HG02840 (cell line): ENCODE measurements at regions not wholly inside any gene's neighbourhood (a gene's known extent, or its start where the extent isn't known, plus 50 kb on each side); places are given as distances from the start of the nearest gene placed in this dataset.

Experiments used
- ATAC-seq: cut with Tn5 transposase; IDR thresholded peaks from one replicate; pipeline ENCODE4 v1.9.1; 2021; ENCODE audit warnings: mild to moderate bottlenecking, moderate library complexity, moderate number of reproducible peaks; ENCODE audit not compliant: unreplicated experiment, low FRiP score

DNA sequence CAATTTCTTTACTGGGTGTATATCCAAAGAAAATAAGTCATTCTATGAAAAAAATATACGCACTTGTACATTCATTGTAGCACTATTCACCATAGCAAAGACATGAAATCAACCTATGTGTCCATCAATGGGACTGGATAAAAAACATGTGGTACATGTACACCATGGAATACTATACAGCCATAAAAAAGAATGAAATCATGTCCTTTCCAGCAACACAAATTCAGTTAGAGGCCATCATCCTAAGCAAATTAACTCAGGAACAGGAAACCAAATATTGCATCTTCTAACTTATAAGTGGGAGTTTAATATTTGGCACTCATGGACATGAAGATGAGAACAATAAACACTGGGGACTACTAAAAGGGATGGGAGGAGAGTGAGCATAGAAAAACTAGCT lies 325.7 kb downstream of the TGFB2 start:
- ATAC-seq, result no peak

DNA sequence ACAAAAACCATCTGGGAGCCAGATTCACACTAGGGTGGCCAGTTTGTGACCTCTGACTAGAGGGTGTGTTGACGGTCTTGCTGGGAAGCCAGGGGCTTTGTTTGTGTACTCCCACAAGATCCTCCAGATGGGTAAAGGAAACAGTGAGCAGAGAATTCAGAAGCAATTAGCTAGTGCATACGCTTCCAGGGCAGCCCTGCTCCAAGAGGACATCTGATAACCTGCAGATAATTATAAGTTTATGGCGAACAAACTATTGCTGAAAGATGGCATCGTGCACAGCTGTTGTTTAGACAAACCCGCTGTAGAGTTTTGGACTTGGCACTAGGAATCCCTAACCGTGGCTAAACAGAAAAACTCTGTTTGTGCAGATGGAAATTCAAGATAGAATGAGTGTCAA lies 326.4 kb downstream of the TGFB2 start:
- ATAC-seq, result no peak

DNA sequence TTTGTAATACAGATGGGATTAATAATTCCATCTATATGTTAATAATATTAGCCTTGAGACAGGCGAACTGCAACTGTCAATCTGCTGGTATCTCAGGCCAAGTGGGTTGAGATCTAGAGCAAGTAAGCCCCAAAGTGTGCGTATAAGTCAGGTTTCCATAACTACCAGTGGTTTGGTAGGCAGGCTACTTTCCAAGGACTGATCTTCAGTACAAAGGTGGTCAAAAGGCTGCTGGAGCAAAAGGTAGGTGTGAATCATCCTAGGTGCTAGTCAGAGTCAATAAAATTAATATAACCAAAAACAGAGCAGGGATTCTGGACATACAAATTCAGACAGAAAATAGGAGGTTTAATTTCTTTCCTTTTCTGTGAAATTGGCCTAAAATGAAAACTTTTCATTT lies 328.0 kb downstream of the TGFB2 start:
- no peak for ATAC-seq

DNA sequence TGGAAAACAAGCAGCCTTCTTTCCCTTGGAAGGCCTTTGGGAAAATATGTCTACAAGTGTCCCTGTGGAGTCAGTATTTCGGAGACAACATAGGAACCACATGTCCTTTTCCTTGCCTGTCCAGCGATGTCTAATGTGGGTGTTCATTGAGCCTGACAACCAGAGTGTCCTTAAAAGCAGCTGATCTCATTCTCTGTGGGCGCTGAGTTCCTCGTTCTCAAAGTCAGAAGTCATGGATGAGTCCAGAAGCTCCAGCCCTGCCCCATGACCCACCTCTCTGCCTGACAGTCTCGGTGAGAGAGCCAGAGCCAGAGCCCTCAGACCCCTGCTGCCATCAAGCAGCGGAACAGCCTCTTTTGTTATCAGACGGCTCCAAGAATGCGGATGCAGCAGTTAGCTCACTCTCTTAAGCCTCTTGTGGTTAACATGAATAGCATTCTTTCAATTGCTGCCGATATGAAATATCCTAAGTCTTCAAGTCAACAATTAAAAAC lies 329.2 kb downstream of the TGFB2 start:
- no peak for ATAC-seq

DNA sequence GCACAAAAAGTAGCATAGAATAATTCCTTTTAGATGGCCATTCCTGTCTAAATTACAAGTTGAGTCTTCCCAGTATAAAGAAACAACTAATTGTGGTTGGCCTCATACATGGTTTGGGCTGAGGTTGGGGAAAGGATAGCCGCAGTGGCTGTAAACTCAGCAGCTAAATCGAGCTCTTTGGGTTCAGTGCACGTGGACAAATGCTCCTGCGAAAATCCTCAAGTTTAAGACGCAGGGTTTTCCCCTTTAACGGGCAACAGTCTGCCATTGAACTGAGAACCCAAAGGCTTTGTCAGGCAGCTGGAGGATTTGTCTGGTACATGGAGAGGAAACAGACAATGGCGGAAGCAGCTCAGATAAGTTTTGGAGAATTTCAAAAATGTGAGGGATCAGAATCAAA lies 331.9 kb downstream of the TGFB2 start:
- no peak for ATAC-seq

DNA sequence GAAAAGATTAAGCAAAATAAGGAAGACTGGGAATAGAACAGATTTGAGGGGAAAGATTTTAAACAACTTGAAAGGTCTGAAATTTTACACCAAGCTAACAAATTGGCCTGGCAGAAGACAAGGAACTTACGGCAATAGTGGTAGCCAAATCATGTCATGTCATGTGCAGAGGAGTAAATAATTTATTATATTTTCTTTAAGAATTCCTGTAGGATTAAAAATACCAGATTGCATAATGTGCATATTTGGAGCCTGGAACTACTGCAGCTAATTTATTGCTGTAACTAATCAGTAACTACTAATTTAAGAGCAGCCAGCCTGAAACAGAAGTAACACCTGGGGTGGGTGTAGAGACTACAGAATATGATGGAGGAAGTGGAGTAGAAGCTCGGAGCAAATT lies 334.3 kb downstream of the TGFB2 start:
- no peak for ATAC-seq

DNA sequence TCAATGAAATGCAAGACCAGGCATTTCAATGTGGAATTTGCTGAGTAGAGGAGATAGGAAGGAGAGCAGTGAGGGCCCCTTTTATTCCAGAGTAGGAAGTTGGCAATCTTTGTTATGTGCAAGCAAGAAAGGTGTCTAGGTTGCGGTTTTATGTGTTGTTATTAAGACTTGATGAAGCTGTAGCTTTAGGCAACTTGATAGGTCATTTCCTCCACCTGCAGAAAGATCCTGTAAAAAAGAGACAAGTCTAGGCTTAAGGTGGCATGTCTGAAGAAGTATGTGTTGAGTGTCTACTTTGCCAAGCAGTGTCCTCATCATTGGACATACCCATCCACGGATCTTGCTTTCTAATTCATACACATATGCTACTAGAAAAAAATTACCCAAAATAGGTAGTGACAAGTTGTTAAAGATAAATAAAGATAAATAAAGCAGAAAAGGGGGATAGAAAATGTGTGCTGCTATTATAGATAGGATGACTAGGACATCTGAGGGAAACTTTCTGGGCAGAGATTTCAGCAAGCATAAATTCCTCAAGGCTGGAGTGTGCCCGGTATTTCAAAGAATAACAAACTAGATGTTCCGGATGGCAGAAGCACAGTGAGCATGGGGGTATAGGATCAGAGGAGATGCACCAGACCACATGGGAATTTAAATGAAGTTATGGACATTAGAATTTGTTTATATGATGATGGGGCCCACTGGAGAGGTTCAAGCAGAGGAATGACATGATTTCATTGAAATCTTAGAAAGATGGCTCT lies 335.0 kb downstream of the TGFB2 start:
- ATAC-seq, result no peak

DNA sequence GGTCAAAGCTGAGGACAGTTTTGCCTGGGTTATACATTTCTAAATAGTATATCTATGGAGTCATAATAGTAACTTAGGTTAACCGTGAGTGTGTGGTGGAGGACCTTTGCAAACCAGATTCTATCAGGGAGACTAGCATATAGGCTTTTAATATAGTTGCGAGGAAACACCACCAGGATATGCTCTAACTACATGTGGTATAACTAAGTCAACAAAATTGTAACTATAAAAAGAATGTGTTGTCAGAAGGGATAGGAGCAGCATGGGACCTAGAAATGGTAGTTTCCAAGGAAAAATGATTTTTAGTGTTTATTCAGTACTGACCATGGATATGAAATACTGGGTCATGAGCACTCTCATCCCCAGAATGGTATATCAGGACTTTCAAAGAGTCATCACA lies 338.1 kb downstream of the TGFB2 start:
- ATAC-seq, result no peak

DNA sequence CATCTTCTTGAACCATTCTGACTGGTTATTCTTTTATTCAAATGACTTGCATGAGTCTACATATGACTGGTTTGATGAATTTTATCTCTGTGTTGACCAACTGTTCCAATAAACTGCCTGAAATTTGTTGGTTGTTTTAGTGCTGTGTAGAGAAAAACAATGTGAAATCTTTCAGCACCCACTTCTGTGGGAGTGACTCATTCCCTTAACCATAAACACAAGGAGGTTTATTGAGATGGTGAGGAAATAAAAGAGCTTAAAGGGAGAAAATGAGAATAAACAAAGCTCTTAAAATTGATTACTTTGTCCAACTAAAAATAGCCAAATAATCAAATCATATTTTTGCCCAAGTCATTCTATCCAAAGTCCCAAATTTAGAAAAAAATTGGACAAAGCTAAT lies 341.1 kb downstream of the TGFB2 start:
- no peak for ATAC-seq

DNA sequence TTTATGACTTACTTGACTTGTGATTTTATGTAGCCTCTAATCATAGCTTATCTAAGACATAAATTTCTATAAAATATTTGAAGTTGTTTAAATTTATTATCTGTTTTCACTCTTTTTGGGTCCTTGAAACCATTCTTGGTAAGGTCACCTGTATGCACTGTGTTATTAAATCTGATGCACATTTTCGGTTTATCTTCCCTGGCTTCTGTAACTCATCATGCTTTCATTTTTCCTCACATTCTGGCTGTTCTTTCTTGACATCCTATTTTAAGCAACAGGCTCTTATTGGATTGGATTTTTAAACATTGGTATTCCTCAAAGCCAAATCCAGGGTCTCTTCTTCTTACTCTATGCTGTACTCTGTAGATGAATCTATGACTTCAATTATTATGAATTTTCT lies 341.6 kb downstream of the TGFB2 start:
- ATAC-seq, result no peak

DNA sequence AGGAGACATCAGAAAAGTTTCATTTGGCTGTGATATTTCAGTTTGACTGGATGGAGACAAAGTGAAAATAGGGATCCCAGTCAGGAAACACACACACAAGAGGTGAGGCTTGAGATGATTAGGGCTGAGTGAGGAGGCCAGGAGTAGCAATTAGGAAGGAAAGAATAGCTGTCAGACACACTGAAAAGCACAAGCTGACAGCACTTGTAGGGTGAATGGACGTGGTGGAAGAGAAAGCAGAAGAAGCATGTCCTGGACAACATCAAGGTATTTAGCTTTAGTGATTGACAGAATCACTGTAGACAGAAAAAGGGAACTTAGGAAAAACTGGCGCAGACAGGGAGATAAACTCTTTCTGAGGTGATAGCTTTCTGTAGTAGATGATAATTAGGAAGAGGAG lies 347.7 kb downstream of the TGFB2 start:
- ATAC-seq, result no peak

DNA sequence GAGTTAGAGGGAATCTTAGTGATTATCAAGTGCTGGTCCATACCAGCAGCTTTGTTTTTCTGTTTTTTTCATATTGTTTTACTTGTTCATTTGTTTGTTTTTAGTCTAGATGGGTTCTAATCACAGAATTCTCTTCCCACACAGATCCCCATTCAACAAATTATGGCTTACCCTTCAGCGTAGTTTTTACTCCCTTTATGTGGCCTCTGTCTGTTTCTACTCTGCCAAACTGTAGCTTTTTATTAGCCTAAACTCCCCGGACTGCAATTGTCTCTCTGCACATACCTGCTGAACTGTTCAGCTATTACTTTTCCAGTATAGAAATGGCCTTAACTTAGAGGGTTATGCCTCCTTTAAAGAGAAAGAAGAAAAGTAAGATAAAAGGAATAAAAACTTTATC lies 348.5 kb downstream of the TGFB2 start:
- ATAC-seq, result no peak

DNA sequence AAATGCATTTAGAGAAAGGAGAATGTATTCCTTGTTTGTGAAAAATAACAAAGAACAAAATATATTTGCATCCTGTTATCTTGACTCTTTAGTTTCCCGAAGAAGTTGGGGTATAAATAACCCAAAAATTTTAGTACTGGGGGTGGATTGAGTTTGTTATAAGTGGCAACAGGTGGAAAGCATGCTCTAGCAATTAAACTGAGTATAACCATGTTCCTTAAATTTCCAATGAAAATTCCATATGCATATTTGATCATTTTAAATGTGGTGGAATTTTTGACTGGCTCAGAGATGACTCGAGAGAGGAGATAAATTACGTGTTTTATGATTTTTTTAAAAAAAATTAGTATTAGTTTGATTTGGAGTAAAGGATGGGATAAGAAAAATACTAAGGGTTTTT lies 348.9 kb downstream of the TGFB2 start:
- no peak for ATAC-seq

DNA sequence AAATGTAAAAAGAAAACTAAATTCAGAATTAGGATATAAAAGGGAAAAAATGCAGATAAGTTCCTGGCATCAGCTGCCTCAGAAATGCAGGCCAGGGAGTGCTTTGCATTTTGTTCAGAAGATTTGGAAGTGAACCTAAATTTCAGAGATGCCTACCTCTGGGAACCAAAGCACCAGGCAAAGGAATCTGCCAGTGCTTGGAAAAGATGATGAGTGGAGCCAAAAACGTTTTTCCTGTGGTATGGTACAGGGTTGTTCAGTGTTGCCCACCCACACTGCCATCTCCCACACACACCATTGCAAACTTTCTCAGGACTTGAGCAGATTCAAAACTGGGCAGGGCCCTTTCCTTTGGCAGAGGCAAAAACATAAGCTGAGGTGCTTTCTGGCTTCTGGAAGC lies 349.5 kb downstream of the TGFB2 start:
- no peak for ATAC-seq

DNA sequence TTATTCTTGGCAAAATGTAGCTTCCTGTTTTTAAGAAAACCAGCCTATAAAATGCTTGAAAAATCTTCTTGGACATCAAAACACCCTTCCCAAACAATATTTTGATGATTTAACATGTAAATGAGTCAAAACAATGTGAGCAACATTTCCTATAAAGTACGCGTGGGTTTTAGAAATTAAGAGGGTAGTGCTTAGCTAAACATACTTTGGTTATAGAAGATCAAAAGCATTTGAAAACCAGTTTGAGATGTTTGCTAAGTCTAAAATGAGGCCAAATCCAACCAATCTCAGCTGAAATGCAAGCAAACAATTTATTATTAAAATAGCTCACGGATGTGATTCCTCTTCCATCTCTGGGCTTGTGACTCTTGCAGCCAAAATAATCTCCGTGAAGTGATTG lies 350.4 kb downstream of the TGFB2 start:
- ATAC-seq, result no peak

DNA sequence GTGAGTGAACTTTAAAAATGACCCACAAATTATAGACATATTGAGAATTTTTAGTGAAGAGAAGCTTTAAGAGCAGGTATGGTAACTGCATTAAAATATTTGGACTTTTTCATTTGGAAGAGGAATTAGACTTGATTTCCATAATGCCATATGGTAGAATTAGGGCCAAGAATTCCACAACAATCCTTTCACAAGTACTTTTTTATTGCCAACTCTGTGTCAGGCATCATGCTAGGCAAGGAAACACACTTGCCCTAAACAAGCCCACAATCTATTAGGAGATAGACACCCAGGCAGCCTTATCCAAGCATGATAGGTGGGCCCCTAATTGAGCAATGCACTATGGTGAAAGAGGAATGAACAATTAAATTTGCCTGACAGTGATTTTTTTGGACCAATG lies 353.0 kb downstream of the TGFB2 start:
- no peak for ATAC-seq

DNA sequence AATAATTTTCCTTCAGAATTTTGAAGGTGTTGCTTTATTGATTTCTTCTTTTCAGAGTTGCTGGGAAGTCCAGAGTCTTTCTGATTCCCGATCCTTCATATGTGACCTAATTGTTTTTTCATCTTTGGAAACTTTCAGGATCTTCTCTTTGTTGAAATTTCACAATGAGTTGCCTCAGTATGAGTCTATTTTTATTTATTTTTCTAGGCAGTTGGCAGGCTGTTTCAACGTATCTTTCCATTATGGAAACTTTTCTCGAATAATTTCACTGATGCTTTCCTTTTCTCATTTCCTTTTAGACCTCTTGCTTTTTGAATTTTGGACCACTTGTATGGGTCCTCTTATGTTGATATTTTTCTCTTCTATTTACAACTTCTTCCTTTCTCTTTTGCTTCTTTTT lies 354.3 kb downstream of the TGFB2 start:
- no peak for ATAC-seq

DNA sequence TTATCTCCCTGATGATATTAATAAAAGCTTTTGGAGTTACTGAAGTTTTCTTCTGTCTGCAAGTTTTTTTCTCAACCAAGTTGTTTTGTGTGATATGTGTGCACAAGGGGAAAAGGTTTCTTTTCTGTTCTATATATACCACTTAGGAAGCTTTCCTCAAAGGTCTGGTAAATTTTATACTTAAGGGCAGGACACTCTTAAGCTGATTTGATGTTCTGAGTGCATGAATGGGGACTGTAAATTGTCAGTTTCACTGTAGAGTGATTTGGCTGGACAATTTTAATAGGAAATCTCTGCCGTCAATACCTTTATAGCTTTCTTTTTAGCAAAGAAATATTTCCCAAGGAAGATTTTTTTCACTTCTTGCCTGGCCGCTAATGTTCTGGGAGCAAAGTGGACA lies 354.7 kb downstream of the TGFB2 start:
- ATAC-seq, result no peak

DNA sequence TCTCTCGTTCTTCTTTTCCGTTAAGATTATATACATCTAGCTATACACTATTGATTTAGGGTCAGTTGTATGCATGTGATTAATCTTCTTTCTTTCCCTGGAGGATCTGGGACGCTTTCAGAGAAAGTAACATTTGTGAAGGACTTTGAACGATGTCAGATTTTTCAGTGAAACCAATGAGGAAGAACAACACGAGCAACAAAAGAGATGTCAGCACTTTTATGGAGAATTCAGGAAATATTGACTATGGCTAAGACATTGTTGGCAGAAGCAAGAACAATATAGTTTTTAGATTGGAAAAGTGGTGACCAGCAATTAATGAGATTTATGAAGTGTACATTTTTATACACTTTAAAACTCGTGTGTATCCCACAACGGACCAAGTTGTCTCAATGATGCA lies 355.5 kb downstream of the TGFB2 start:
- ATAC-seq, result no peak

DNA sequence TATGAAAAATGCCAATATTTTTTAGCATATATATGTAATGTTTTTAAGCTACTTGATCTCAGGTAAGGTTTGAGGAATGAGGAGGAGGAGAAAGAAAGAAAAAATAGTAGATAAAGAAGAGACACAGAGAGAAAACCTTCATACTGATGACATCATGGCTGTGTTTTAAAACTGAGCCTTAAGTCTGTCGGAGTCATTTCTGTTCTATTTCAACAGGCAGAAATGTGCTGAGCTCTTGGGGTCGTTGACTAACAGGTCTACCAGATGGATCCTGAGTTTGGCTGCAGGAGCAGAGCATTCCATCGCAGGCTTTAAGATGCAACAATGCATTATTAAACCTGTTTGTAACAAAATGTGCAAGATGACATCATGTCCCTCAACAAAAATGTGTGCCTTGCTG lies 356.0 kb downstream of the TGFB2 start:
- ATAC-seq, result no peak

DNA sequence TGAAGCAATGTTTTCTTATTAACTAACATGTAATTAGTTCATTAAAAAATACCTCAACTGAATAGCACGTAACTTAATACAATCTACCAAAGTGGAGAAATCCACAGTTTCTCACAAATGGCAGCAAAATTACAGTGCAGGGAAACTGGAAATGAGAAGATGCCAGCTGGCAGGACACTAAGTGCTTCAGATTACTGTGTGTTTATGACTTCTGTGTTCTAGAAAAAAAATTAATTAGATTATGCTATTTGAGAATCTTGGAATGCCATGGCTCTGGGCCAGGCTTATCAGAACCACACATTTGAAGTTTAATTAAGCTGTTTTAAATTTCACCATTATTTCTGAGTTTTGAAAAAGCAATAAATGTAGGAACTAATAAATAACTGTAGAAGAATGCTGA lies 357.6 kb downstream of the TGFB2 start:
- ATAC-seq, result no peak

DNA sequence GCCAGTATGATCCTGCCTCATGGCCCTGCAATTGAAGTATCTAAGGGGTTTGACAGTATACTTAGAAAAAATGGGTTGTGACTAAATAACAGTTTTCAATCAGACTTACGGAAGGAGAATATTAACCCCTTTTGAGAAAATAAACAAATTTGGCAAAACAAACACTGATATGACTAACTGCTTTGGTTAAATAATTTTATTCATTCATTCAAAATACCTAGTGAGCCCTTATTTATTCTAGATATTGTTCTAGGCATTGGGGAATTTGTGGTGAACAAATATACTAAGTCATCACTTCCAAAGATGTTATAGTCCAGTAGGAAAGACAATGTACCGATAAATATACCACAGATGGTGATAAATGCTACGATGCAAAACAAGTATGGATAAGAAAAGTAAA lies 358.7 kb downstream of the TGFB2 start:
- ATAC-seq, result no peak

DNA sequence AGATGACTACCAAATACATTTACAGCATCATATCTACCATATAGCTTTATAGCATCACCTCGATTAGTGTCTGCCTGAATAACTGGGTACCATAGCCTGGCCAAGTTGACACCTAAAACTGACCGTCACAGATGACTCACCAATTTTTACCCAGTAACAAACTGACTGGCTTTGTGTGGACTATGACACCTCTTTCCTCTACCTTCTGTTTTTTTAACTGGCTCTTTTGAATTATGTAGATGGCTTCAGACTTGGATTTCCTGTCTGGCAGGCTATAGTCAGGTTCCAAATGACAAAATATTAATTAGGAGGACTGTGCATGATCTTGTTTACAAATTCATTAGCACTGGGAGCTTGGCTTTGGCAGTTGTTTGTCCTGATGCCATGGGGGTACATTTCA lies 360.3 kb downstream of the TGFB2 start:
- ATAC-seq, result no peak
